Heart left ventricle (tissue), 16 donors: ENCODE measurements at regions not wholly inside any gene's neighbourhood (a gene's known extent, or its start where the extent isn't known, plus 50 kb on each side); places are given as distances from the start of the nearest gene placed in this dataset.

Experiments used
- ATAC-seq, 4 donors: fragments of 200-7000 bp; cut with Tn5 transposase; one replicate each; pipeline ENCODE4 v1.9.1; 2020 to 2022; ENCODE audit warnings: moderate library complexity in 4 of 4, mild to moderate bottlenecking in 3 of 4, moderate number of reproducible peaks in 1 of 4
- DNase-seq, 5 donors: peaks; one replicate each; pipeline ENCODE4 v3.0.0-alpha.2; 2020
- H3K27ac ChIP-seq, 12 donors: fragments of 200-600 bp; sonication (generic) in 4 of 12; one replicate each; pipeline versions ENCODE4 v1.5.0 to v1.8.0; 2016 to 2022; ENCODE audit warnings: mild to moderate bottlenecking in 2 of 12
- H3K27me3 ChIP-seq, 9 donors: fragments of 200-600 bp; sonication (generic) in 2 of 9; one replicate each; pipeline versions ENCODE4 v1.5.1 to v1.8.0; 2016 to 2022; ENCODE audit warnings: mild to moderate bottlenecking in 3 of 9
- H3K36me3 ChIP-seq, 9 donors: fragments of 200-600 bp; sonication (generic) in 2 of 9; one replicate each; pipeline versions ENCODE4 v1.5.0 to v1.8.0; 2018 to 2022; ENCODE audit warnings: mild to moderate bottlenecking in 2 of 9
- H3K4me1 ChIP-seq, 12 donors: fragments of 200-600 bp; sonication (generic) in 4 of 12; one replicate each; pipeline versions ENCODE4 v1.5.0 to v1.8.0; 2016 to 2022; ENCODE audit warnings: mild to moderate bottlenecking in 3 of 12
- H3K4me3 ChIP-seq, 12 donors: fragments of 200-600 bp; sonication (generic) in 4 of 12; one replicate each; pipeline versions ENCODE4 v1.5.0 to v1.8.0; 2017 to 2022; ENCODE audit warnings: mild to moderate bottlenecking in 9 of 12, moderate library complexity in 4 of 12
- H3K9me3 ChIP-seq, 12 donors: fragments of 200-600 bp; sonication (generic) in 4 of 12; one replicate each; pipeline versions ENCODE4 v1.5.0 to v1.8.0; 2016 to 2022; ENCODE audit warnings: mild to moderate bottlenecking in 1 of 12
- POLR2A ChIP-seq, 2 donors: fragments of 450-650 bp; IDR thresholded peaks; one replicate each; pipeline ENCODE4 v1.6.1; 2017; ENCODE audit warnings: antibody characterized with exemption in 2 of 2, mild to moderate bottlenecking in 2 of 2, moderate library complexity in 2 of 2
- WGBS, 4 donors: extraction: QIAGEN DNeasy Blood & Tissue Kit in 2 of 4; methylation state at CpG; one replicate each; pipeline versions ENCODE4 v1.1.5 to v1.1.7; 2013 to 2018; 5-methylcytosine and 5-hydroxymethylcytosine counted together
- intact Hi-C, 10 donors: fragments of 100-400 bp; cut with DNase I; formaldehyde crosslinking; loops; one replicate each; pipeline versions ENCODE4 v1.11.1 to v1.14.2; 2022
- TF ChIP-seq, protein P1 (sequence below), 12 donors: fragments of 200-600 bp; sonication (generic) in 4 of 12; IDR thresholded peaks; one replicate each; pipeline versions ENCODE4 v1.5.0 to v1.8.0; 2018 to 2022; ENCODE audit warnings: antibody characterized with exemption in 12 of 12, mild to moderate bottlenecking in 5 of 12
- donor health status: ischemic (EF 13 %, LVEDD 7.1; RV severe dilation, severe dysfunction).
- donor health status: healthy with polysubstance abuse.
- donor health status: DM: no; HTN: yes; CAD: no.
- donor health status: DM: no; HTN: no; CAD: no.
- donor health status: ischemic (EF 25% LVEDD 6.9; RV normal size, moderate dysfunction).
- donor health status: ischemic (EF 25% LVEDD 5.7; RV mildly dilated, moderate dysfunction).
- donor health status: healthy.
- donor health status: DM: yes; HTN: yes; CAD: no.
- donor health status: ischemic (EF 35%, LVEDD 5.7; RV mildly dilated, moderate dysfunction).
- donor health status: nonischemic (EF 11% LVEDD 7.7; RV severe dilation, severe dysfunction).
- donor health status: DM: yes; HTN: yes; CAD: no.
- donor health status: PGD.
- donor health status: ischemic (EF 29% LVEDD 5.4; RV normal size, mild dysfunction).
- donor health status: nonischemic (EF 23%, LVEDD 6.1; RV moderate dilation, normal function).

DNA sequence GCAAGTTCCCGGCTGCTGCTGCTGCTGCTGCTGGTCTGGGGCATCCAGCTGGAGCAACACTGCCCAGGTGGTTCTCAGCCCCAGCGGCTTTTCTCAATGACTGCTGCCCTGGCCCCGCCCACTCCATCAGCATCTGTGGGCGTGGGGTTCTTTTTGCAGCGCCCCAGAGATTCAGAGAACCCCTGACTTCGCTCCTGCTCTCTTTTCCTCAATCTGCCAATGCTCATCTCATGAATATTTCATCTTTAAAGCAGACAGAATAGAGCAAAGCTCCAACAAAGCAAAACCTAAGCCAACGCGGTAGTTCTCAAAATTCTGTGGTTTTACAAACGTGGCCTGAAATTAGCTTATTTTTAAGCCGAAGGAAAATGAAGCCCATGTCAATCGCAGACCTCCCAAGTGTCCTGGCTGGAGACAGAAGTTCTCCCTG lies 363.6 kb downstream of the CTTN start:
- TF ChIP-seq, protein P1, sequence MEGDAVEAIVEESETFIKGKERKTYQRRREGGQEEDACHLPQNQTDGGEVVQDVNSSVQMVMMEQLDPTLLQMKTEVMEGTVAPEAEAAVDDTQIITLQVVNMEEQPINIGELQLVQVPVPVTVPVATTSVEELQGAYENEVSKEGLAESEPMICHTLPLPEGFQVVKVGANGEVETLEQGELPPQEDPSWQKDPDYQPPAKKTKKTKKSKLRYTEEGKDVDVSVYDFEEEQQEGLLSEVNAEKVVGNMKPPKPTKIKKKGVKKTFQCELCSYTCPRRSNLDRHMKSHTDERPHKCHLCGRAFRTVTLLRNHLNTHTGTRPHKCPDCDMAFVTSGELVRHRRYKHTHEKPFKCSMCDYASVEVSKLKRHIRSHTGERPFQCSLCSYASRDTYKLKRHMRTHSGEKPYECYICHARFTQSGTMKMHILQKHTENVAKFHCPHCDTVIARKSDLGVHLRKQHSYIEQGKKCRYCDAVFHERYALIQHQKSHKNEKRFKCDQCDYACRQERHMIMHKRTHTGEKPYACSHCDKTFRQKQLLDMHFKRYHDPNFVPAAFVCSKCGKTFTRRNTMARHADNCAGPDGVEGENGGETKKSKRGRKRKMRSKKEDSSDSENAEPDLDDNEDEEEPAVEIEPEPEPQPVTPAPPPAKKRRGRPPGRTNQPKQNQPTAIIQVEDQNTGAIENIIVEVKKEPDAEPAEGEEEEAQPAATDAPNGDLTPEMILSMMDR (IDR thresholded peaks at IDR 0.05) = no peak
- no peak for TF ChIP-seq POLR2A (IDR thresholded peaks at IDR 0.05)
- no peak for DNase-seq
- H3K4me3 ChIP-seq = no peak overlapping the region
- no peaks in the 10 kb centered on the region for H3K4me1 ChIP-seq
- peaks cover 0 to 4% (median 0%) of the 10 kb centered on the region in 9 donors for H3K27me3 ChIP-seq
- no peak overlapping the region for H3K27ac ChIP-seq
- ATAC-seq = no peak
- 78 to 88% (median 81%) methylated on average over 11 of the region's 11 CpGs for WGBS, 4 donors
- intact Hi-C loops = no loop called here
- peaks cover 0 to 4% (median 0%) of the 10 kb centered on the region in 12 donors for H3K9me3 ChIP-seq
- H3K36me3 ChIP-seq = no peaks in the 10 kb centered on the region

DNA sequence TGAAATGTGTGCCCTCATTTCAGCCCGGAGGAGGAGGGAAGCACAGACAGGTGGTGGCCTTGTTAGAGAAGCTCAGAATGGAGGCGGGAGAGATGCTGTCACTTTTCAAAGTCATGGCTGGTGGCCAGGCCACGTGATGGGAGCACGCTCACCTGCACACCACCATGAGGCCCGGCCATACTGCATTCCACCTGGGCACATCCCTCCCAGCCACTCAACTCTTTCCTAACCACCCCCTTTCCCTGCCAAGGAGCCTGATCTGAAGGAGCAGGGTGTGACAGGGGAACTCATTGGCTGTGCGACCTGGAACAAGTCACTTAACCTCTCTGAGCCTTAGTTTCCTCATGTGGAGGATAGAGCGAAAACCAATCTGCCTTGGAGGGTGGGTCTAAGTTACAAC lies 364.5 kb downstream of the CTTN start:
- 84 to 89% (median 88%) methylated on average over 7 of the region's 7 CpGs for WGBS, 4 donors
- TF ChIP-seq, protein P1 (IDR thresholded peaks at IDR 0.05) = no peak
- DNase-seq (no peak), ATAC-seq (no peak)
- H3K27me3 ChIP-seq = peaks cover 0 to 2% (median 0%) of the 10 kb centered on the region in 9 donors
- peaks cover 0 to 4% (median 0%) of the 10 kb centered on the region in 12 donors for H3K9me3 ChIP-seq
- no peaks in the 10 kb centered on the region for H3K36me3 ChIP-seq
- H3K27ac ChIP-seq = no peak overlapping the region
- H3K4me3 ChIP-seq = no peak overlapping the region
- intact Hi-C loops = no loop called here
- H3K4me1 ChIP-seq = no peaks in the 10 kb centered on the region

DNA sequence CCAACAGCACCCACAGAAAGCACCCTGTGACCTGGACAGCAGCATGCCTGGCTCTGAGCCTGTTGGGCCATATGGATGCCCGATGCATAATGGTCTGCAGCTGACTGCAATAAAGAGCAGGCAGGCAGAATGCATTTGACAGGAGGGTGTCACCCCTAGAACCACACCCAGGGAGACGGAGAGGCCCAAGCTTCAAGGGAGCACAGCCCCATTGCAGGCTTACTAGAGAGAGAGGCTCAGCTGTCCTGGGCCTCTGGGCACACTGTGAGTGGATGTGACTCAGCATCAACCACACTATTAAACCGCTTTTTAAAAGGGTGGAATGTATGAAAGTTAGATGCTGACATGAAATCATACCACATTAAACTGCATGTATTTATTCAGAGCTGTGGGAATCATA lies 365.3 kb downstream of the CTTN start:
- intact Hi-C loops = no loop called here
- Histone ChIP-seq H3K27me3 (peaks cover 0 to 3% (median 0%) of the 10 kb centered on the region in 9 donors), H3K4me1 (no peaks in the 10 kb centered on the region), H3K36me3 (no peaks in the 10 kb centered on the region), H3K4me3 (no peak overlapping the region), H3K9me3 (peaks cover 0 to 4% (median 0%) of the 10 kb centered on the region in 12 donors), H3K27ac (no peak overlapping the region)
- no peak for DNase-seq
- no peak for ATAC-seq
- WGBS, 4 donors = 81 to 94% (median 87%) methylated on average over 3 of the region's 3 CpGs
- no peak for TF ChIP-seq POLR2A (IDR thresholded peaks at IDR 0.05)
- TF ChIP-seq, protein P1 (IDR thresholded peaks at IDR 0.05) = no peak

DNA sequence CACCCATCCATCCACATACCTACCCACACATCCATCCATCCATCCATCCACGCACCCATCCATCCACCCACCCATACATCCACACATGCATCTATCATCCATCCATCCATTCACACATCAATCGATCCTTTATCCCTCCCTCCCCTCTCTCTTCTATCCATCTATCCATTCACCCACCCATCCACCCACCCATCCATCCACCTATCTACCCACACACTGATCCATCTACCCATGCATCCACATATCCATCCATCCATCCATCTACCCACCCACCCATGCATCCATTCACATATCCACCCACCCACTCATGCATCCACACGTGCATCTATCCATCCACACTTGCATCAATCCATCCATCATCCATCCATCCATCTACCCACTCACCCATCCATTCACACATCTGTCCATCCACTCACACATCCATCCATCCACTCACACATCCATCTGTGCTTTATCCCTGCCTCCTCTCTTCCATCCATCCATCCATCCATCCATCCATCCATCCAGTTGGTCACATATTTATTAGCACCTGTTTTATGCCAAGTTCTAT lies 366.1 kb downstream of the CTTN start:
- no peak for ATAC-seq
- no peak overlapping the region for H3K27ac ChIP-seq
- H3K36me3 ChIP-seq = no peaks in the 10 kb centered on the region
- DNase-seq = no peak
- H3K4me1 ChIP-seq = no peaks in the 10 kb centered on the region
- no peak overlapping the region for H3K4me3 ChIP-seq
- H3K27me3 ChIP-seq = peaks cover 0 to 3% (median 0%) of the 10 kb centered on the region in 9 donors
- TF ChIP-seq, protein P1 (IDR thresholded peaks at IDR 0.05) = no peak
- no peak for TF ChIP-seq POLR2A (IDR thresholded peaks at IDR 0.05)
- 82 to 88% (median 82%) methylated on average over 3 of the region's 3 CpGs for WGBS, 4 donors
- H3K9me3 ChIP-seq = peaks cover 0 to 4% (median 0%) of the 10 kb centered on the region in 12 donors
- intact Hi-C loops = no loop called here
